Uterus (tissue), 3 donors: ENCODE measurements at regions not wholly inside any gene's neighbourhood (a gene's known extent, or its start where the extent isn't known, plus 50 kb on each side); places are given as distances from the start of the nearest gene placed in this dataset.

Source experiments
- DNase-seq, 2 donors: peaks; one replicate each; pipeline ENCODE4 v3.0.0-alpha.2; 2019 to 2020
- H3K27ac ChIP-seq, 2 donors: fragments of 200-600 bp; sonication (generic); 1 replicate in 1 of 2; 2 replicates in 1 of 2; pipeline ENCODE4 v1.5.1; 2016 to 2018
- H3K27me3 ChIP-seq, 2 donors: fragments of 200-600 bp; sonication (generic); one replicate each; pipeline ENCODE4 v1.5.1; 2018 to 2019; ENCODE audit warnings: control low read depth in 1 of 2
- H3K36me3 ChIP-seq, 2 donors: fragments of 200-600 bp; sonication (generic); one replicate each; pipeline ENCODE4 v1.5.1; 2019; ENCODE audit warnings: control low read depth in 1 of 2
- H3K4me1 ChIP-seq, 2 donors: fragments of 200-600 bp; sonication (generic); one replicate each; pipeline ENCODE4 v1.5.1; 2018 to 2019; ENCODE audit warnings: control low read depth in 1 of 2
- H3K4me3 ChIP-seq, 2 donors: fragments of 200-600 bp; sonication (generic); 1 replicate in 1 of 2; 2 replicates in 1 of 2; pipeline ENCODE4 v1.5.1; 2018 to 2019; ENCODE audit warnings: mild to moderate bottlenecking in 1 of 2
- H3K9me3 ChIP-seq, 2 donors: fragments of 200-600 bp; sonication (generic); one replicate each; pipeline ENCODE4 v1.5.1; 2019; ENCODE audit warnings: control low read depth in 1 of 2
- POLR2A ChIP-seq, 2 donors: fragments of 450-650 bp; IDR thresholded peaks; one replicate each; pipeline ENCODE4 v1.6.1; 2016; ENCODE audit warnings: antibody characterized with exemption in 2 of 2, mild to moderate bottlenecking in 1 of 2, moderate library complexity in 1 of 2
- intact Hi-C: fragments of 100-400 bp; cut with DNase I; formaldehyde crosslinking; loops from one replicate; pipeline ENCODE4 v1.15.1; 2023; ENCODE audit warnings: low total_unique reads
- TF ChIP-seq, protein P1 (sequence below), 4 experiments: fragments of 200-600 bp in 2 of 4; fragments of 450-650 bp in 2 of 4; sonication (generic) in 2 of 4; IDR thresholded peaks; one replicate each; pipeline ENCODE4 v1.5.1; 2016 to 2019; ENCODE audit warnings: antibody characterized with exemption in 4 of 4, mild to moderate bottlenecking in 2 of 4, moderate library complexity in 1 of 4
- donor health status: DM: yes; HTN: yes; CAD: no.

DNA sequence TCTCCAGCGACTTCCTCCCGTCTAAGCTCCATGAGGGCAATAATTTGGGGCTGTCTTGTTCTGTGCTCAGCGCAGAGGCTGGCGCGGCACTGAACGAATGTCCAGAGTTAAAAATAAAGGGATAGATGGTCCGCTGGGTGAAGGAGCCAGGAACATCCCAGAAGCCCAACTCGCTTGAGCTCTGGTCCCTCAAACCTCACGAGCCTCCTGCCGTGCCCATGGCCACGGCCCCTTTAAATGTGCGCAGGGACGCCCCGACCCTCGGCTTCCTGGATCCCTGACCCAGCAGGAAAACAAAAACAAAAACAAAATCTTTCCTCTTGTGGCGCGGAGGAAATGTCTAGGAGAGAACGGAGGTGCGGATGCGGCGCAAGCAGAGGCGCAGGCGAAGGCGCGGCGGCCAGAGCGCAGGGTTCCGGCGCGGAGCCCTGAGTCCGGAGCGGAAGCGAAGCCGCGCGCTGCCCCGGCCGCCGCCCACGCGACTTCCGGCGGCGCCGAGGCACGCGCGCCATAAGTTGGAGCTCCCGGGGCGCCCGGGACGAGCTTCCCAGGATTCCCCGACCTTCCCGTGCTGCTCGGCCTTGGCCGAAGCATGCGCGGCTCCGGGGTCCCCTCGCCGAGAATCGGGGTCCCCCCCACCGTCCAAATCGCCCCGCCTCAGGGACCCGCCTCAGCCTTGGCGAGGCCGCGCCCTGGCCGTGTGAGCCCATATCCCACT, 52.9 kb upstream of the WNT7A start:
- no peak overlapping the region for H3K27ac ChIP-seq
- no peak for DNase-seq
- H3K9me3 ChIP-seq = no peaks in the 10 kb centered on the region
- H3K36me3 ChIP-seq = no peaks in the 10 kb centered on the region
- intact Hi-C loops = no loop called here
- peaks cover 0 to 3% of the 10 kb centered on the region in 2 donors for H3K4me1 ChIP-seq
- peak overlapping the region; percentile 19 to 33 for H3K4me3 ChIP-seq
- no peaks in the 10 kb centered on the region for H3K27me3 ChIP-seq
- no peak for TF ChIP-seq POLR2A (IDR thresholded peaks at IDR 0.05)
- TF ChIP-seq, protein P1, sequence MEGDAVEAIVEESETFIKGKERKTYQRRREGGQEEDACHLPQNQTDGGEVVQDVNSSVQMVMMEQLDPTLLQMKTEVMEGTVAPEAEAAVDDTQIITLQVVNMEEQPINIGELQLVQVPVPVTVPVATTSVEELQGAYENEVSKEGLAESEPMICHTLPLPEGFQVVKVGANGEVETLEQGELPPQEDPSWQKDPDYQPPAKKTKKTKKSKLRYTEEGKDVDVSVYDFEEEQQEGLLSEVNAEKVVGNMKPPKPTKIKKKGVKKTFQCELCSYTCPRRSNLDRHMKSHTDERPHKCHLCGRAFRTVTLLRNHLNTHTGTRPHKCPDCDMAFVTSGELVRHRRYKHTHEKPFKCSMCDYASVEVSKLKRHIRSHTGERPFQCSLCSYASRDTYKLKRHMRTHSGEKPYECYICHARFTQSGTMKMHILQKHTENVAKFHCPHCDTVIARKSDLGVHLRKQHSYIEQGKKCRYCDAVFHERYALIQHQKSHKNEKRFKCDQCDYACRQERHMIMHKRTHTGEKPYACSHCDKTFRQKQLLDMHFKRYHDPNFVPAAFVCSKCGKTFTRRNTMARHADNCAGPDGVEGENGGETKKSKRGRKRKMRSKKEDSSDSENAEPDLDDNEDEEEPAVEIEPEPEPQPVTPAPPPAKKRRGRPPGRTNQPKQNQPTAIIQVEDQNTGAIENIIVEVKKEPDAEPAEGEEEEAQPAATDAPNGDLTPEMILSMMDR (IDR thresholded peaks at IDR 0.05) = no peak

DNA sequence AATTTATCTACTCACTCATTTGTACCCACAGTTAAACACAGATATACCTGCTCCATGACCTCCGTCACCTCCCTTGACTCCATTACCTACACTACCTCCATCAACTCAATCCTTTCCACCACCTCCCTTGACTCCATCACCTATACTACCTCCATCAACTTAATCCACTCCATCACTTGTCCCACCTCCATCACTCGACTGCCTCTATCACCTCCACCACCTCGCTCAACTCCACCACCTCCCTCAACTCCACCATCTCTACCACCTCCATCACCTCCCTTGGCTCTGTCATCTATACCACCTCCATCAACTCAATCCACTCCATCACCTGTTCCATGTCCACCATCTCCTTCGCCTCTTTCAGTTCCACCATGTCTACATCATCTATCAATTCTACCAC, 51.3 kb upstream of the WNT7A start:
- Histone ChIP-seq H3K27ac (no peak overlapping the region), H3K36me3 (no peaks in the 10 kb centered on the region), H3K9me3 (no peaks in the 10 kb centered on the region), H3K27me3 (no peaks in the 10 kb centered on the region), H3K4me1 (peaks cover 0 to 3% of the 10 kb centered on the region in 2 donors), H3K4me3 (no peak overlapping the region)
- DNase-seq = no peak
- TF ChIP-seq POLR2A (IDR thresholded peaks at IDR 0.05) = no peak
- TF ChIP-seq, protein P1 (IDR thresholded peaks at IDR 0.05) = no peak
- intact Hi-C loops = no loop called here
